HG03108 (cell line): ENCODE measurements at regions not wholly inside any gene's neighbourhood (a gene's known extent, or its start where the extent isn't known, plus 50 kb on each side); places are given as distances from the start of the nearest gene placed in this dataset.

ENCODE experiments used
- ATAC-seq: cut with Tn5 transposase; IDR thresholded peaks from one replicate; pipeline ENCODE4 v1.9.1; 2021; ENCODE audit warnings: moderate library complexity; ENCODE audit not compliant: unreplicated experiment

GRCh38 chr3:145716519-145716918, 444.5 kb downstream of the PLOD2 start:
- ATAC-seq, result no peak

GRCh38 chr3:145719114-145719513, 441.9 kb downstream of the PLOD2 start:
- ATAC-seq, result no peak

- ATAC-seq, result no peak
Measured at GRCh38 chr3:145721273-145721805, 439.6 kb downstream of the PLOD2 start.

- no peak for ATAC-seq
Measured at GRCh38 chr3:145721815-145722214, 439.2 kb downstream of the PLOD2 start.

- no peak for ATAC-seq
Measured at GRCh38 chr3:145727476-145727875, 433.5 kb downstream of the PLOD2 start.

GRCh38 chr3:145735631-145736030, 425.4 kb downstream of the PLOD2 start:
- no peak for ATAC-seq

GRCh38 chr3:145737952-145738351, 423.0 kb downstream of the PLOD2 start:
- ATAC-seq, result no peak

GRCh38 chr3:145739926-145740325, 421.1 kb downstream of the PLOD2 start:
- no peak for ATAC-seq

GRCh38 chr3:145750657-145751056, 410.3 kb downstream of the PLOD2 start:
- ATAC-seq, result no peak

- ATAC-seq, result no peak
Measured at GRCh38 chr3:145752576-145752975, 408.4 kb downstream of the PLOD2 start.

- ATAC-seq, result no peak
Measured at GRCh38 chr3:145754605-145755289, 406.2 kb downstream of the PLOD2 start.

- no peak for ATAC-seq
Measured at GRCh38 chr3:145760036-145760435, 400.9 kb downstream of the PLOD2 start.

- no peak for ATAC-seq
Measured at GRCh38 chr3:145767909-145768308, 393.1 kb downstream of the PLOD2 start.

GRCh38 chr3:145776782-145777408, 384.1 kb downstream of the PLOD2 start:
- no peak for ATAC-seq

- no peak for ATAC-seq
Measured at GRCh38 chr3:145780301-145780700, 380.7 kb downstream of the PLOD2 start.

GRCh38 chr3:145785668-145786067, 375.3 kb downstream of the PLOD2 start:
- ATAC-seq, result no peak

GRCh38 chr3:145798007-145798406, 363.0 kb downstream of the PLOD2 start:
- ATAC-seq, result no peak

GRCh38 chr3:145798696-145799537, 362.1 kb downstream of the PLOD2 start:
- no peak for ATAC-seq

- ATAC-seq, result no peak
Measured at GRCh38 chr3:145801696-145802095, 359.3 kb downstream of the PLOD2 start.

GRCh38 chr3:145807990-145808389, 353.0 kb downstream of the PLOD2 start:
- ATAC-seq, result no peak

- ATAC-seq, result no peak
Measured at GRCh38 chr3:145812391-145812790, 348.6 kb downstream of the PLOD2 start.
